ENCODE measurements at regions not wholly inside any gene's neighbourhood (a gene's known extent, or its start where the extent isn't known, plus 50 kb on each side); places are given as distances from the start of the nearest gene placed in this dataset.

GRCh38 chr2:12062053-12062395, 315.6 kb downstream of the LPIN1 start:
- no peak for DNase-seq

GRCh38 chr2:12063210-12063609, 316.8 kb downstream of the LPIN1 start:
- no peak for DNase-seq

- DNase-seq, result no peak
Observed at GRCh38 chr2:12064153-12064552, 317.7 kb downstream of the LPIN1 start.

GRCh38 chr2:12066116-12066515, 319.7 kb downstream of the LPIN1 start:
- DNase-seq, result no peak

GRCh38 chr2:12066986-12067385, 320.6 kb downstream of the LPIN1 start:
- no peak for DNase-seq

GRCh38 chr2:12068796-12069538, 322.5 kb downstream of the LPIN1 start:
- DNase-seq, result no peak

- DNase-seq, result no peak
Observed at GRCh38 chr2:12070153-12070552, 323.7 kb downstream of the LPIN1 start.

- no peak for DNase-seq
Observed at GRCh38 chr2:12070581-12070980, 324.1 kb downstream of the LPIN1 start.

GRCh38 chr2:12071318-12071717, 324.9 kb downstream of the LPIN1 start:
- no peak for DNase-seq

GRCh38 chr2:12073217-12073852, 326.9 kb downstream of the LPIN1 start:
- DNase-seq, result no peak

GRCh38 chr2:12074126-12074844, 327.9 kb downstream of the LPIN1 start:
- no peak for DNase-seq

GRCh38 chr2:12074845-12075217, 328.4 kb downstream of the LPIN1 start:
- no peak for DNase-seq

GRCh38 chr2:12075603-12076002, 329.2 kb downstream of the LPIN1 start:
- DNase-seq, result no peak

- no peak for DNase-seq
Observed at GRCh38 chr2:12076810-12077209, 330.4 kb downstream of the LPIN1 start.

- DNase-seq, result no peak
Observed at GRCh38 chr2:12080360-12080759, 333.9 kb downstream of the LPIN1 start.

GRCh38 chr2:12081481-12082210, 335.2 kb downstream of the LPIN1 start:
- peak; percentile 60 for DNase-seq

- no peak for DNase-seq
Observed at GRCh38 chr2:12083081-12083581, 336.7 kb downstream of the LPIN1 start.

GRCh38 chr2:12083713-12084419, 337.4 kb downstream of the LPIN1 start:
- DNase-seq, result no peak

GRCh38 chr2:12087175-12087574, 340.7 kb downstream of the LPIN1 start:
- DNase-seq, result no peak

- DNase-seq, result no peak
Observed at GRCh38 chr2:12087671-12088380, 341.4 kb downstream of the LPIN1 start.

GRCh38 chr2:12089001-12089400, 342.6 kb downstream of the LPIN1 start:
- no peak for DNase-seq

GRCh38 chr2:12089496-12089895, 343.1 kb downstream of the LPIN1 start:
- no peak for DNase-seq
